ENCODE measurements at regions not wholly inside any gene's neighbourhood (a gene's known extent, or its start where the extent isn't known, plus 50 kb on each side); places are given as distances from the start of the nearest gene placed in this dataset.
A peak's percentile ranks its signal among the peaks of the same experiment; 100 is the strongest.

GRCh38 chr13:81639984-81640582 is 1299.2 kb upstream of the SPRY2 start:
- TF ChIP-seq EP300 (IDR thresholded peaks at IDR 0.05), result no peak
- no peak for TF ChIP-seq RFX5 (IDR thresholded peaks at IDR 0.05)
- no peak for TF ChIP-seq HOXA7 (CRISPR knock-in tag; IDR thresholded peaks at IDR 0.05)
- no peak for TF ChIP-seq CHD2 (IDR thresholded peaks at IDR 0.05; ENCODE audit: low read length, partially characterized antibody)
- no peak for TF ChIP-seq POLR2A (IDR thresholded peaks at IDR 0.05; ENCODE audit: low read length)
- TF ChIP-seq MYC (IDR thresholded peaks at IDR 0.05; ENCODE audit: borderline replicate concordance, low read length), result no peak
- TF ChIP-seq CTCF (IDR thresholded peaks at IDR 0.05), result 0 out of 3 replicates have a peak, but pooled peaks have one; percentile 8
- no peak for TF ChIP-seq HEYL (CRISPR knock-in tag; IDR thresholded peaks at IDR 0.05)
- TF ChIP-seq RAD21 (conservative IDR thresholded peaks at IDR 0.05 in 1 of 2, IDR thresholded peaks at IDR 0.05 in 1 of 2), result no peak
- no peak for TF ChIP-seq ZNF302 (CRISPR knock-in tag; IDR thresholded peaks at IDR 0.05)
- no peak for TF ChIP-seq ESRRA (IDR thresholded peaks at IDR 0.05; ENCODE audit: borderline replicate concordance, low read length)

All from A549 (cell line).